NCI-H345 (cell line): ENCODE measurements at regions not wholly inside any gene's neighbourhood (a gene's known extent, or its start where the extent isn't known, plus 50 kb on each side); places are given as distances from the start of the nearest gene placed in this dataset.

Experiments
- DNase-seq: peaks from one replicate; lab custom pipeline; 2025; lab: John Stamatoyannopoulos, UW

- DNase-seq, result no peak
These were observed 157.3 kb upstream of the CTNNA2 start for GRCh38 chr2:79355569-79355968.

GRCh38 chr2:79327460-79327859, 167.9 kb upstream of the REG3A start:
- no peak for DNase-seq

- DNase-seq, result no peak
These were observed 161.3 kb upstream of the REG3A start for GRCh38 chr2:79320871-79321270.

- no peak for DNase-seq
These were observed 135.4 kb upstream of the REG3A start for GRCh38 chr2:79294994-79295393.

GRCh38 chr2:79292958-79293315, 133.4 kb upstream of the REG3A start:
- DNase-seq, result no peak

- no peak for DNase-seq
These were observed 132.8 kb upstream of the REG3A start for GRCh38 chr2:79292239-79292957.

- no peak for DNase-seq
These were observed 116.3 kb upstream of the REG3A start for GRCh38 chr2:79275863-79276262.

- no peak for DNase-seq
These were observed 115.6 kb upstream of the REG3A start for GRCh38 chr2:79275197-79275596.

GRCh38 chr2:79272616-79273015, 113.1 kb upstream of the REG3A start:
- no peak for DNase-seq

GRCh38 chr2:79271456-79271855, 111.9 kb upstream of the REG3A start:
- no peak for DNase-seq

GRCh38 chr2:79260848-79261247, 101.3 kb upstream of the REG3A start:
- DNase-seq, result no peak

GRCh38 chr2:79259959-79260358, 100.4 kb upstream of the REG3A start:
- DNase-seq, result no peak

GRCh38 chr2:79259296-79259695, 99.7 kb upstream of the REG3A start:
- DNase-seq, result no peak

GRCh38 chr2:79253243-79253774, 93.8 kb upstream of the REG3A start:
- DNase-seq, result no peak

- no peak for DNase-seq
These were observed 91.1 kb upstream of the REG3A start for GRCh38 chr2:79250656-79251055.

- DNase-seq, result no peak
These were observed 89.2 kb upstream of the REG3A start for GRCh38 chr2:79248776-79249175.

GRCh38 chr2:79235135-79235534, 75.6 kb upstream of the REG3A start:
- no peak for DNase-seq

GRCh38 chr2:79223539-79223938, 64.0 kb upstream of the REG3A start:
- peak; percentile 6 for DNase-seq

- peak; percentile 53 for DNase-seq
These were observed 59.9 kb upstream of the REG3A start for GRCh38 chr2:79219383-79219988.

GRCh38 chr2:79210274-79210917, 50.8 kb upstream of the REG3A start:
- no peak for DNase-seq
